NCI-H2196 (cell line): ENCODE measurements at regions not wholly inside any gene's neighbourhood (a gene's known extent, or its start where the extent isn't known, plus 50 kb on each side); places are given as distances from the start of the nearest gene placed in this dataset.

Experiments
- DNase-seq: peaks from one replicate; lab custom pipeline; 2025; ENCODE audit not compliant: unreplicated experiment; lab: John Stamatoyannopoulos, UW

DNA sequence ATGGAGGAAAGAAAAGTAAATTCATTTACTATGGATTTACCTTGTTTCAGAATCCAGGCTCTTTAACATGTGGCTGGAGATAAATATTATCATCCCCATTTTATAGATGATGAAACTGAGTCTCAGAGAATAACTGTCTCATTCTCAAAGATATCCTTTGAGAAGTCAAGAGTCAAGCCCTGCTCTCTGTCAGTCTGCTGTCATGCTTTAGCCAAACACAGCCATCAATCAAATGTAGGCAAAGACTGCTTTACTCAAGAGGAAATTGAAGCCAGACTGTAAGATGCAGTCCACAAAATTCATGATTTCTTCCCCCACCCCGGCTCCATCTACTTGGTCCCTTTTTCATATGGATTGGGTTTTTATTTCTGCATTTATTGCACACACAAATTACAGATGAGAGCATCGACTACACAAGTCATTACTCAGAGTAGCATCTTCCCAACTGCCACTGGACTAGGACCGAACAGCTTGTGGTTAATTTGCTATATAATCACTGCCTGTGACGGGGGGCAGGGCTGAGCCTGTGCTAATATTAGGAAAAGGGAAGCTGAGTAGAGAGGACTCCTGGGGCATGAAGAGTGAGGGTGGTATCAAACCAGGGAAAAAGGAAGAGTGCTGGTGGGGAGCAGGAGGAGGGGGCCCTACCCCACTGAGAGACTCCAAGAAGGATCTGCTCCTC is 102.7 kb upstream of the TOP1 start:
- DNase-seq, result no peak

GRCh38 chr20:40926928-40927327 is 101.7 kb upstream of the TOP1 start:
- no peak for DNase-seq

DNA sequence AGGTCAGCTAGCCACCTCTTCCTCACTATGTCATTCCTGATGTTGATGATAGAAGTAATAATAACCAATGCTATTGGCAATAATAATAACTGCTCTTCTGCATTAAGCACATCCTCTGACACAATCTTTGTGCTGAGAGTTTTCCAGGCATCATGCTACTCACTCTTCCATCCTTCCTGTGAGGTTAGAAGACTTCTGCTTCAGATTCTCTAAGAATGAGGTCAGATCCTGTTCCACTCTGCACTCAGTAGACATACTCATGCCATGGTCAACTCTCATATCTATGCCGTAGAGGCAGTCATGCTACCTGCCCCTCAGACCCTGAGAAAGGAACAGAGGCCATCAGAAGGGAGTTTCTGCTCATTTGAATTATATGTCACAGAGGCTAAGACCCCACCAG is 98.1 kb upstream of the TOP1 start:
- DNase-seq, result no peak

- no peak for DNase-seq
Measured at GRCh38 chr20:40931410-40932044, 97.1 kb upstream of the TOP1 start.

DNA sequence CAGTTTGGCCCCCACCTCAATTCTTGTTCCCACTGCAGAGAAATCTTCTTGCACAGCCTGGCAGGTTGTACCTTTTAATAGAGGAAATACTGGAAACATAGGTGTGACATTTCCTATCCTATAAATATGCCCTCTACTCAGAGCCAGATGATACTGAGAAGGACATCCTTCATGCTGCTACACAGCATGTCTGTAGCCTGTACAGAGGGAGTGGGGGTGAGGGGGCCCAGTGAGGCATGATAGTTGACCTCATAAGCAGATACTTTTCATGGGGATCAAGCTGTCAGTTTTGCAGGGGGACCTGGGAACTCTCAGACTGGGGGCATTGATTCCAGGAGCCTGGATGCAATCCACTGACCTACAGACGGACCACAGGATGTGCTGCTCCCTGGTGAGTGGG is 96.2 kb upstream of the TOP1 start:
- no peak for DNase-seq

DNA sequence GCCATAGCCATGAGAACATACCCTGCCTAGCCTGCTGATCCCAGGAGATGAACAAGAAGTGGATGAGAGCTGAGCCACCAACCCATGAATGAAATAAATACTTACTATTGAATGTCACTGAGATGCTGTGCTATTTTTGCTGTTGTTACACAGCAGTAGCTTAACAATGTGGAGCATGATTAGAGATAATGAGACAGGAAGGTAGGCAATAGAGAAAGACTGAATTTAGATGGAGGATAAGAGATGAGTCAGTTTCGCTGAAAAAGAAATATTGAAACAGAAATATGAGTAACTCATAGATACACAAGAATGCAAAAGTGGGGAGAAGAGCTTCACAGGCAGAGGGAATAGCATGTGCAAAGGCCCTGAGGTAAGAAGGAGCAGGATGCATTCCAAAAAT is 94.9 kb upstream of the TOP1 start:
- DNase-seq, result no peak

DNA sequence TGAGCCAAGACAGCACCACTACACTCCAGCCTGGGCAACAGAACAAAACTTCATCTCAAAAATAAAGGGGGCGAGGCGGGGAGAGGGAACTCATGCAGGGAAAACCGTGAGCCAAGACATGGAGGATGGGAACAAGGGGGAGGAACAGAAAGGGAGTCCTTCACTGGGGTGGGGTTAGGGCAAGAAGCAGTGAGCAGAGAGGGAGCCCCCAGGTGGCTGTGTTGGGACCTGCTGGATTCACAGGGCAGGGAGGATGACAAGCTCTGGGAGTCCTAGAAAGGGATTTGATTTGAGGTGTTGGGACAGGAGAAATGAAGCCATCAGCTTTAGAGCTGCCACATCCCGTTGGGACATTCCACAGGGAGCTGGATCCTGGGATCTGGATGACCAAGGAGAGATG is 90.6 kb upstream of the TOP1 start:
- DNase-seq, result no peak

GRCh38 chr20:40939667-40940066 is 89.0 kb upstream of the TOP1 start:
- DNase-seq, result no peak

GRCh38 chr20:40941133-40941610 is 87.5 kb upstream of the TOP1 start:
- no peak for DNase-seq

GRCh38 chr20:40942006-40942405 is 86.6 kb upstream of the TOP1 start:
- no peak for DNase-seq

DNA sequence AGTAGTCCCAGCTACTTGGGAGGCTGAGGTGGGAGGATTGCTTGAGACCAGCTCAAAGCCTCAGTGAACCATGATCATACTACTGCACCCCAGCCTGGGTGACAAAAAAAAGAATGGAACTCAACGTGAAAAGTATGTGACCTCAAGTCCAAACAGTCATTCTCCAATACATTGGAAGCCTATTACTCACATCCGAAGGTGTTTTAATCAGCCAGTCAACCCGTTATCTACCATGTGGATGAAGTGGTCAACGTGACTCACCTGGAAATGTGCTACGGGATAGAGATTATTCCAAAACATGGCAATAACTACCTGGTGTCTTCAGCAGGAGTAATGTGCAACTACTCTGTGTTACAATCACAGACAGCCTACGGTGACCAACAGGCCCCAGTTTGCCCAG is 85.8 kb upstream of the TOP1 start:
- DNase-seq, result no peak

DNA sequence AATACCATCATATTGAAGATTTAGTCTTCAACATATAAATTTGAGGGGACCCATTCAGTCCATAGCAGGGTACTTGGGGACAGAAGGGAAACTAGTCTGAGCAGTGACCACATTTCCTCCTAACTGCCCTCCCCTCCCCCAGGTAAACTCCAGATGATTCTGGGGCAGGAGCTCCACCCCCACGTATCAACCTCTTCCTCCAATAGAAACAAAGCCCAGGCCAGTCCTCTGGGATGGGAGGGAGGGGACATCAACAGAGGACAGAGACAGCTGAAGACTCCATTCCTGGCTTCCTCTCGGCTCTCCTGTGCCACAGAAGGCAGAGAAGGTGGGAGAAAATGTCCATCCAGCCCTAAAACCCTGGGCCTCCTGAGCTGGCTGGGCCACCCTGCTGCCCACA is 85.0 kb upstream of the TOP1 start:
- no peak for DNase-seq

DNA sequence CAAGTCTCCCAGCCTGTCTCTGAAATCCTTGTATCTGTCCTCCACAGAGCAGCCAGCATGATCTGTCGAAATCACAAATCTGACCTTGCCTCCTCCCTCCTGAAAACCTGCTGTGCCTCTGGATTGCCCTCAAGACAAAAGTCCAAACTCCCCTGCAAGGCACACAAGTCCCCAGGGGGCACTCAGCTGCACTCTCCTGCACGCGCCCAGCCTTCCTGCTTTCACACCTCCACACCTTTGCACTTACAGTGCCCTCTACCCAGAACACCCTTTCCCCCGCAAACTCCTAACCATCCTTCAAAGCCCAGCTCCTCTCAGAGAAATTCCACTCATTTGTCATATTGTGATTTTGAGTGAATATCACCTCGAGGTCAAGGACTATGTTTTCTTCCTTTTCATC is 83.4 kb upstream of the TOP1 start:
- DNase-seq, result no peak

DNA sequence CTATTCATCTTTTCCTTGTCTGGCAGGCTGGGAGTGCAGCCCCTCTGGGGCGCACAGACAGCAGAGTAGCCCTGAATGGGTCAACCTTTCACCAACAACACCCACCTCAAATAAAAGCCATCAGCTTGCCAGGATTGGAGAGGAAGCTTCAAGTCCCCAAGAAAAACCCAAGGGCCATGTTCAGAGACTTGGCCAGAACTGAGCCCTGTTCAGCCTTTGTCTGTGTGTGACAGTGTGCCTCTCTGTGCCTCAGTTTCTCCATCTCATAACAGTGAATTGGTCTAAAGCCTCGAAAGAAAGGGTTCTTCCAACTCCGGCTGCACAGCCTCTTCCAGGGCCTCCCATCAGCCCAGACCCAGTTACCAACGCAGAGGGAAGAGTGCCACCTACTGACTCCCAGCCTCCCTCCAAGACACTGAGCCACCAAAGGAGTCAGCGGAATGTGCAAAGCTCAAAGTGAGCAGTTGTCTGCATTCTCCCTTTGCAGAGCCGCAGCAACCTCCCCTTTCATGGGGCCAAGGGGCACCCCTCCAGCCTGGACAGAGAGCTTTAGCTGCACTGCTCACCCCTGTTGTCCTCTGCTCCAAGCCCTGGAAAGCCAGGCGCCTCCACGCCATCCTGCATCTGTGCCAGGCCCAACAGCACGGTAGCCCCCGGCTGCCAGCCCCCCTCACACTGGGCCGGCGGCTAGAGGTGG is 82.7 kb upstream of the TOP1 start:
- DNase-seq, result peak; percentile 17

GRCh38 chr20:40946451-40946850 is 82.2 kb upstream of the TOP1 start:
- no peak for DNase-seq

- DNase-seq, result no peak
Measured at GRCh38 chr20:40948465-40949267, 80.0 kb upstream of the TOP1 start.

DNA sequence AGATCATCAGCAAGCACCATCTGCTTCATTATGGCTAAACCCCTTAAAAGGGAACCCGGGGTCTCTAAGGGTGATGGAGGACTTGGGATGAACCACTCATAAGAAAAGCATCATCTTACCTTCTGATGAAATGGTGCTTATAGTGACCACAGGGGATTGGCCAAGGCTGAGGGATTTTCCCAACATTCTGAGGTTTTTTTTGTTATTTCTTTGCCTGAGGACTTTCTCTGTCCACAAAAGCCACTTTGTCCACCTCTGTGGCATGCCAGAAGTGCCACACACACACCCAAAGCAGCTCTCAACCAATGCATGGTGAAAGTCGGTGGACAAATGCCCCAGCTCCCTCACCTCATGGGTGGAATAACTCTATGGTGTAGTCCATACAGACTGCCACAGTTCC is 79.3 kb upstream of the TOP1 start:
- DNase-seq, result no peak

GRCh38 chr20:40952136-40952535 is 76.5 kb upstream of the TOP1 start:
- no peak for DNase-seq

GRCh38 chr20:40953416-40953815 is 75.2 kb upstream of the TOP1 start:
- DNase-seq, result no peak

GRCh38 chr20:40953856-40954255 is 74.8 kb upstream of the TOP1 start:
- no peak for DNase-seq

GRCh38 chr20:40954521-40955165 is 74.0 kb upstream of the TOP1 start:
- no peak for DNase-seq
